GM11168 (cell line): ENCODE measurements at regions not wholly inside any gene's neighbourhood (a gene's known extent, or its start where the extent isn't known, plus 50 kb on each side); places are given as distances from the start of the nearest gene placed in this dataset.

Experiments
- in situ Hi-C: fragments of 300-500 bp; cut with MboI; formaldehyde crosslinking; loops from one replicate; pipeline ENCODE4 v1.12.0; 2022; ENCODE audit warnings: low sequenced_read_pairs; ENCODE audit not compliant: unreplicated experiment

- in situ Hi-C loops, result no loop called here
Measured at GRCh38 chr7:36085096-36085495, 68.0 kb upstream of the EEPD1 start.

GRCh38 chr7:36086571-36086970 lies 66.5 kb upstream of the EEPD1 start:
- in situ Hi-C loops, result no loop called here

DNA sequence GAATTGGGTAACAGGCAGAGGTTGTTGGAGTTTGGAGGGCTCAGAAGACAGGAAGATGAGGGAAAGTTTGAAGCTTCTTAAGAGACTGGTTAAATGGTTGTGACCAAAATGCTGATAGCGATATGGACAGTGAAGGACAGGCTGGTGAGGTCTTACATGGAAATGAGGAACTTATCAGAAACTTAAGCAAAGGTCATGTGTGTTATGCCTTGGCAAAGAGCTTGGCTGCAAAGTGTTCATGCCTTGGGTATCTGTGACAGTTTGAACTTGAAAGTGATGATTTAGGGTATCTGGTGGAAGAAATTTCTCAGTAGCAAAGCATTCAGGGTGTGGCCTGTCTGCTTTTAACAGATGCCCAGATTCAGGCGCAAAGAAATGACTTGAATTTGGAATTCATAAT lies 64.5 kb upstream of the EEPD1 start:
- in situ Hi-C loops, result no loop called here

GRCh38 chr7:36088966-36089365 lies 64.1 kb upstream of the EEPD1 start:
- in situ Hi-C loops, result no loop called here

GRCh38 chr7:36090976-36091873 lies 61.8 kb upstream of the EEPD1 start:
- in situ Hi-C loops, result no loop called here

- in situ Hi-C loops, result no loop called here
Measured at GRCh38 chr7:36091874-36092176, 61.2 kb upstream of the EEPD1 start.

GRCh38 chr7:36092221-36092771 lies 60.8 kb upstream of the EEPD1 start:
- in situ Hi-C loops, result no loop called here

- in situ Hi-C loops, result no loop called here
Measured at GRCh38 chr7:36096460-36097095, 56.5 kb upstream of the EEPD1 start.

- in situ Hi-C loops, result no loop called here
Measured at GRCh38 chr7:36098096-36098495, 55.0 kb upstream of the EEPD1 start.

DNA sequence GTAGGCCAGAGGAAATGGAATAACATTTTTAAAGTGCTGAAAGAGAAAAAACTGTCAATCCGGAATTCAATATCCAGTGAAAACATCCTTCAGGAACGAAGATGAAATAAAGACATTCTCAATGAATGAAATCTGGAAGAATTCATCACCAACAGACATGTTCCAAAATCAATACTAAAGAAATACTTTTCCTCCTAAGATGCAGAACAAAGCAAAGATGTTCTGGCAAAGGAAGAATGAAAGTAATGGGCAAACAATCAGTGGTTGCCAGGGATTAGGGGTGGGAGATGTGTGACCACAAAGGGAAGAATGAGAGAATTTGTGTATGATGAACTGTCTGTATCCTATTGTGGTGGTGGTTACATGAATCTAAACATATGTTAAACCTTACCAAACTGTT lies 52.8 kb upstream of the EEPD1 start:
- in situ Hi-C loops, result no loop called here

DNA sequence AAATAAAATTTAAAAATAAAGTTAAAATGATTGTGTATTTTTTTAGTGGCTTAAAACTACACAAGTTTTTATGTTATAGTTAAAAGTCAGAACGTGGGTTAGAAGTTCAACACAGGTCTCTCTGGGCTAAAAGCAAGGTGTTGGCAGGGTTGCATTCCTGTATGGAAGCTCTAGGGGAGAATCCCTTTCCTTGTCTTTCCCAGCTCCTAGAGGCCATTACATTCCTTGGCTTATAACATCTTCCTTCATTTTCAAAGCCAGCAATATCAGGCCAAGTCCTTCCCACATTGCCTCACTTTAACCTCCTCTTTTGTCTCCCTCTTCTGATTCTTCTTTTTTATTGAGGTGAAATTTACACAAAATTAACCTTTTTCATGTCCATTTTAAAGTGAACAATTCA lies 52.4 kb upstream of the EEPD1 start:
- in situ Hi-C loops, result no loop called here
